ENCODE measurements at regions not wholly inside any gene's neighbourhood (a gene's known extent, or its start where the extent isn't known, plus 50 kb on each side); places are given as distances from the start of the nearest gene placed in this dataset.

- no peak for DNase-seq
Measured at GRCh38 chr17:72479113-72479512, 358.3 kb downstream of the SOX9 start.

DNA sequence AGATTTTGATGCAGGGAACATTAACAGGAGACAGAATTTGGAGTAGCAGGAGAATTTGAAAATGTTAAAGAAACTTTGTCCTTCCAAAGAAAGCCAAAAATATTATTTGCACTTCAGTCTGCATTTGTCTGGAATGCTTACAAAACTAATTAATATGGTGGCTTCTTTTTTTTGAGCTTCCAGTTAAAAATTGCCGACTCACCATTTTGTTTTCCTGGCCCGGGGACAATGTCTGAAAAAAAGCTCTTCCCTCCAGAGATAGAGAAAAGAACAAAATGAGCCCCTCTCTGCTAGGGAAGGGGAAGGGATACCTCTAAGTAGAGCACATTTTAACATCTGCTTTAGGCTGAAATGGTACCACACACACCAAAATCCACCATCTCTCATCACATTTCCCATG is 360.8 kb downstream of the SOX9 start:
- DNase-seq: no peak

- DNase-seq: no peak
Measured at GRCh38 chr17:72485596-72485995, 364.8 kb downstream of the SOX9 start.

DNA sequence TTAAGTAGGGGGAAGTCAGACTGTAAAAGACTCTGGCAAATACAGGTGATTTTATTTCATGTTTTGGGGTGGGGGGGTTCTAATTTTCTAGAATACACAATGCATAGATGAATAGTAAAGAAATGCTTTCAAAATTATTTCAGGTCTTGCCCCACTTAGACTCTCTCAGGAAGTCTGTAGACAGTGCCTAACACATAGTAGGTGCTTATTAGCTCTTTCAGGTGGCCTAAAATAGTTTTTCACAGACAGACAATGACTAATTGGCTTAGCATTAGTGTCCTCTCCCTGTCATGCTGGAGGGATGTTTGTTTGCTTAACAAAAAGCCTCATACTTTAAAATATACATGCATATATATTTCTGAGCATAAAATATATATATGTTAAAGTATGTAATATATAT is 366.0 kb downstream of the SOX9 start:
- DNase-seq: no peak

- DNase-seq: no peak
Measured at GRCh38 chr17:72487731-72488494, 367.1 kb downstream of the SOX9 start.

DNA sequence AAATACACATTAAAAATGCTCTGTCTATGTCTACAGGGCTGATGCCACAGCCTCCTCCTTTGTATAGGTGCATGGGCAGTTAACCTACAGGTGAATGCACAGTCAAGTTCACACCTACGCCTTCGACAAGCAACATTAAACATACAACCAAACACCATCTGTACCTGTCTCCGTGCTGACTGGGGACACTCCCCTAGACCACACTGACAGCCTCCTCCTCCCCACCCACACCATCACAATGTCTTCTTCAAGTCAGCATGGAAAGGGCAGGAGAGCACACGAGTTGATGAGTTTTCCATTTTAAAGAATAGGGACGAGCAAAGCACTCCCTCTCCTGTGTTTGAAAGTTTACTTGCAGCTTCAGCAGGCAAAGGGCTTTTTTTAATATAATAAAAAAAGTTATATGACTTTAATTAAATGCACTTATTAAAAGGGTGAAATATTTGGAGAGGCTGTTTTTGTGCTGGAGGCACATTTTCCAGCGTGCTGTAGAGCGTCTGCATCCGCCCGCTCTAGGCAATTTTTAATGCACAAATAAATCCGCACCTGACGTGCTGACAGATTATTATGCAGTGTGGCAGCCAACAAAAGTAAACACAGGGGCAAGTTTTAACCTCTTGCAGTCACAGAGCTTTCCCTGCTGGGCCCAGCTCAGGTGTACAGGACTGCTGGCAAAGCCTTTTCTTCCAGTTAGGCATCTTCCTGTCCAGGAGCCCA is 367.9 kb downstream of the SOX9 start:
- DNase-seq: no peak

DNA sequence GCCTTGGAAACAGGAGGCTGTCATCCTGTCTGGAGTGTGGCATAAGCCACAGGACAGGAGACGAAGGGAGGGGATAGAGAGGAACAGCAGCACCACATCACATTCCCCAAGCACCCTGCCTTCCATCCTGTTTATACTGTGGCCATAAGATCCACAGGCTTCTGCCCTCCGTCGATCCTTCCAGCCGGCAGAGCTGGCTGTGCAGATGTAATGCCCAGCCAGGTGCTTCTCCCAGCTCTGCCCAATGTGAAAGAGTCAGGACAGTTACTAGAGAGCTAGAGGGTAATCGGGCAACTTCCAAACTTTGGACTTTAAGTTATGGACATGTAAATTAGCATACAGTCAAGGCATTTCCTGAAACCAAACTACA is 368.4 kb downstream of the SOX9 start:
- no peak for DNase-seq

DNA sequence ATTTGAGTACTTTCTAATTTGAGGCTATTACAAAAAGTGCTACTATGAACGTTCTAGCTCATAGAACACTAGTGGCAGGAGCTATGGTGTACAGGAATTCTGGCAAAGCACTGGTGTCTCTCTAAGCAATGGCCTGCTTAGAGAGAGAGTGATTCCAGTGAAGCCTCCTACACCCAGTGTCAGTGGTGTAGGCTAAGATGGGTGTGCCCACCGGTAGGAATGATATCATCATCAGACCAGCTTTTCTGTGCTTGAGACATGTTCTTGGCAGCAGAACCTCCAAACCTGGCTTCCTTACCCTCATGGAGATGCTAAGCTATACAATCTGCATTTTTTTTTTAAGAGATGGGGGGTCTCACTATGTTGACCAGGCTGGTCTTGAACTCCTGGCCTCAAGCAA is 370.3 kb downstream of the SOX9 start:
- DNase-seq: no peak

DNA sequence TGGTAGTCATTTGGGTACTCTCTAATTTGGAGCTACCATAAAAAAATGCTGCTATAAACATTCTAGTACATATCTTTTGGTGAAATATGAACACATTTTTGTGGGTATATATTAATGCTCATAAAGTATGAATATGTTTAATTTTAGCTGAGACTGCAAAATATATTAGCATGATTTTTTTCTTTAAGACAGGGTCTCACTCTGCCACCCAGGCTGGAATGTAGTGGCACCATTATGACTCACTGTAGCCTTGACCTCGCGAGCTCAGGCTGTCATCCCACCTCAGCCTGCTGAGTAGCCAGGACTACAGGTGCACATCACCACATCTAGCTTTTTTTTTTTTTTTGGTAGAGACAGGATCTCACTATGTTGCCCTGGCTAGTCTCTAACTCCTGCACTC is 371.7 kb downstream of the SOX9 start:
- DNase-seq: no peak

- DNase-seq: no peak
Measured at GRCh38 chr17:72492941-72493340, 372.1 kb downstream of the SOX9 start.

DNA sequence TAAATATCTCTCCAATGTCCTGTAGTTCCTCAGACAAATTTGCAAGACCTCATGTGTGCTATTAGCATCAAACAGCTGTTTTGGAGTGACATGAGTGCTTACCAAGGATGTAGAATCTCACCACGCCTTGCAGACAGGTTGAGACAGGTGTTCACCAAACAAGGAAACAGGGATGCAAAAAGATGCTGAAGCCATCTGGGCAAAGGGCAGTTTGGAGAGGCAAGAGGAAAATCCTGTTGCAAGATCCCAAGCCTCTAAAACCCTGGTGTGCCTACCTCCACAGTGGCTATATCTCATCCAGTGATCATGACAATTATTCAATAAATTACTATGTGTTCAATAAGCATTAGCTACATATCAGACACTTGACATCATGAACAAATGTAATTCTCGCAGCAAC is 373.7 kb downstream of the SOX9 start:
- DNase-seq: no peak

GRCh38 chr17:72496461-72496860 is 375.6 kb downstream of the SOX9 start:
- DNase-seq: no peak

- no peak for DNase-seq
Measured at GRCh38 chr17:72497915-72498314, 377.1 kb downstream of the SOX9 start.

- DNase-seq: no peak
Measured at GRCh38 chr17:72498364-72499210, 377.8 kb downstream of the SOX9 start.

DNA sequence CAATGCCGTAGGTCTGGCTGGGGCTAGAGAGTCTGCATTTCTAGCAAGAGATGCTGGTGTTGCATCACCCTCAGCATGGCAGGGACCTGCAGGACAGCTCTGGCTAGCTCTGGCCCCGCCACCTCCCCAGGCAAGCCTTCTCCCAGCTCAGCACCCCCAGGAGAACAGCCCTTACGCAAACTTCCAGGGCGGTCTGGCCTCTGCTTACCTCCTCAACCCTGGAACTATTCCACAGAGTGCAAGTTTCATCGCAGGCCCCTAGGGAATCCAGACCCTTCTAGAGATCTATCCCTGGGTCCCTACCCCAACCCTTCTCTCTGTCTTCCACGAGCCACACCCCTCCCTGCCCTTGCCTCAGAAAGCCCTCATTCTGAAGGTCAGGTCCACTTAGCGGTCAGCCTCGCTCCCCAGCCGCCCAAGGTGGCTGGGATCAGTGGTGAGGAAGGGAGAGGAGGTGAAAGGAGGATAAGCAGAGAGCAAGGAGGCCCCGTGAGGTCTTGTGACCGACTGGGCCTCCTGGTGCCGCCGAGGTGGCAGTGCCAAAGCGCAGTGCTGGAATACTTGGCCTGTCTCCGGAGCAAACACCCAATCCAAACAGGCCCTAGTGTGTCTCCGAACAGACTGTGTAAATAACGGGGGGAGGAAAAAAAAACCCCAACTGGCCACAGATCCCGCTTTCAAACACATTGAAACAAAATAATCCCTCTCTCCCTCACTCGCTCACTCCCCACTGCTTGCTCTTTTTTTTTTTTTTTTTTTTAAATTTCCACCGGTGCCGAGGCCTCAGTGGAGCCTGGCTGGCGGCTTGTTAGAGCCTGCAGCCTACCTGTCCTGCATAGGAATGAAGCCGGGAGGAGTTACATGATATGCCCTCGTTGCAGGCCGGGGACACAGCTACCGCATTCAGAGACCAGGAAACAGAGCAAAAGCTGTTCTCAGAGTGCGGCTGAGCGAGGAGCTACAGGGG is 380.9 kb downstream of the SOX9 start:
- no peak for DNase-seq

DNA sequence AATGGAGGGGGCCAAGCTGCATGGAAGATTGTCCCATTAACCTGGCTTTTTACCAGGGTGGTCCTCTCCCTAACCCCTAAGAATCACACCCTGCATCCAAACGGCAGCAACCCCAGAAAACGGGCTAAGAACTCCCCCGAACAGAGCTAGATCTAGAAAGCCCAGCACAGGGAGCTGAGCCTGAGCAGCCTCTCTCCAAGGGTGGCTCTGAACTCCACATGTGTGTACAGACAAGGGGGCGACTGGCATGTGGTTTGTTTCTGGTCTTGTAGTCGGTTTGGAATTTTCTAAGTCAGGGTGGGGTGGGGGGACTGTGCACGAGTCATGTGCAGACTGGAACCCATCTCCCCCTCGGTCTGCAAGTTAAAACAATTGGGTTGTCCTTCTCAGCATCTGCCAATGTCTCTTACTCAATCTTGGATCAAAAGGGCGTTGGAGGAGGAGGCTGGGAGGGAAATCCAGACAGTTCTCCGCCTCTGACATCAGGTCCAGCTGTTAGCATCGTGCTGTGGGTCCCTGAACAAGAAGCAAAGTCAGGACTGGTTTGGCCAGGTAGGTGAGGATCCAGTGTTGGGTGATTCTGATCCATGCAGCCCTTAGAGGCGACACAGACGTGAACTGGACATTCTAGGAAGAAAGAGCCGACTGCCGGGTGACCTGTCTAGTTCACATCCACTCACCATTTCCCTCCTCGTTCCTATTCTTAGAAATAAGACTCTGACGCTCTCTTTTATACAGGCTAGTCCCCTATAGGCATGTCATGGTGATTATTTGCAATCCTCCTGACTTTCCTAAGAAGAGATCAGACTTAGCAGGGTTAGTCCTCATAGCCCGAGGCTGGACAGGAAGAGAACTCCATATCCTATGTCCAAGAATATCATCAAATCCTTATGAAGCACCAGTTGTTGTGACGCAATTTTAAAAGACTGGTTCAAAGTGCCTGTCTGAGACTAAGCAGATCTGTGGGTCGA is 381.8 kb downstream of the SOX9 start:
- DNase-seq: no peak

GRCh38 chr17:72503556-72503955 is 382.7 kb downstream of the SOX9 start:
- DNase-seq: no peak

- DNase-seq: no peak
Measured at GRCh38 chr17:72504783-72505182, 384.0 kb downstream of the SOX9 start.

- DNase-seq: no peak
Measured at GRCh38 chr17:72506773-72507172, 386.0 kb downstream of the SOX9 start.

GRCh38 chr17:72507370-72507769 is 386.6 kb downstream of the SOX9 start:
- DNase-seq: no peak

GRCh38 chr17:72510351-72511016 is 389.7 kb downstream of the SOX9 start:
- no peak for DNase-seq

All from NCI-H1436 treated with DMSO at 0.1 percent for 48 hours (cell line).